GM12878 (cell line): ENCODE measurements at regions not wholly inside any gene's neighbourhood (a gene's known extent, or its start where the extent isn't known, plus 50 kb on each side); places are given as distances from the start of the nearest gene placed in this dataset.

ENCODE experiments used
- ATAC-seq: fragments of 200-7000 bp; cut with Tn5 transposase; 3 replicates; pipeline ENCODE4 v1.9.1; 2020; ENCODE audit warnings: mild to moderate bottlenecking, moderate library complexity
- BruUV-seq: library from RNA; stranded (reverse); fragments of 400-500 nt; replicated peaks from 2 replicates; lab custom pipeline; 2021; lab: Mats Ljungman, UMichigan
- CTCF ChIA-PET: fragments of 300-600 bp; sonication (Branson Sonifier 250); formaldehyde crosslinking; extraction: SDS; loops from one replicate; lab custom pipeline; 2021; ENCODE audit warnings: inconsistent platforms; lab: Yijun Ruan, JAX
- POLR2A ChIA-PET: fragments of 350-600 bp; formaldehyde crosslinking; extraction: SDS; loops from one replicate; lab custom pipeline; 2021; ENCODE audit warnings: inconsistent platforms; lab: Charles Lee
- RAD21 ChIA-PET: fragments of 300-600 bp; sonication (Branson Sonifier 250); formaldehyde crosslinking; loops from one replicate; lab custom pipeline; 2023; ENCODE audit warnings: antibody characterized with exemption; ENCODE audit not compliant: unreplicated experiment; lab: Charles Lee
- SMC1A ChIA-PET: fragments of 300-600 bp; sonication (Branson Sonifier 250); formaldehyde crosslinking; loops from one replicate; lab custom pipeline; 2023; ENCODE audit not compliant: unreplicated experiment, uncharacterized antibody; lab: Charles Lee
- DNase-seq: peaks from one replicate; pipeline ENCODE4 v3.0.0-alpha.2; 2011; ENCODE audit warnings: low read depth, low spot score
- FAIRE-seq: peaks from 3 replicates; lab custom pipeline; 2011; peaks lifted over from hg19 to GRCh38; lab: Jason Lieb, UNC
- H2AFZ ChIP-seq: 2 replicates; pipeline ENCODE4 v1.6.0; 2011; ENCODE audit warnings: low read depth, low read length, control low read depth; ENCODE audit not compliant: control insufficient read depth
- H3K27ac ChIP-seq: 2 replicates; pipeline ENCODE4 v1.5.1; 2011; ENCODE audit warnings: control low read depth; ENCODE audit not compliant: control insufficient read depth, insufficient read depth
- H3K27me3 ChIP-seq, 2 experiments: replicated peaks in 1 of 2; 2 replicates each; pipeline versions ENCODE4 v1.6.0 to v1.6.1; 2011; ENCODE audit warnings: low read length in 1 of 2; ENCODE audit not compliant: control insufficient read depth in 2 of 2, insufficient read depth in 2 of 2
- H3K36me3 ChIP-seq, 2 experiments: 2 replicates each; pipeline ENCODE4 v1.5.1; 2011; ENCODE audit warnings: low read length in 1 of 2; ENCODE audit not compliant: control insufficient read depth in 2 of 2, insufficient read depth in 2 of 2
- H3K4me1 ChIP-seq: 2 replicates; pipeline ENCODE4 v1.6.1; 2011; ENCODE audit warnings: mild to moderate bottlenecking, low read length, moderate library complexity, mixed read lengths; ENCODE audit not compliant: control insufficient read depth, insufficient read depth
- H3K4me2 ChIP-seq: 2 replicates; pipeline ENCODE4 v1.6.0; 2011; ENCODE audit warnings: control low read depth; ENCODE audit not compliant: control insufficient read depth, insufficient read depth
- H3K4me3 ChIP-seq: fragments of 200-600 bp; sonication (generic); 2 replicates; pipeline ENCODE4 v1.5.1; 2016
- H3K79me2 ChIP-seq: 2 replicates; pipeline ENCODE4 v1.6.0; 2011; ENCODE audit warnings: low read length; ENCODE audit not compliant: control insufficient read depth, insufficient read depth
- H3K9ac ChIP-seq: 2 replicates; pipeline ENCODE4 v1.8.0; 2011; ENCODE audit warnings: low read length, control low read depth, mixed read lengths; ENCODE audit not compliant: control insufficient read depth, insufficient read depth
- H3K9me3 ChIP-seq: replicated peaks from 3 replicates; pipeline ENCODE4 v1.5.1; 2011; ENCODE audit warnings: mild to moderate bottlenecking, low read length; ENCODE audit not compliant: control insufficient read depth, insufficient read depth
- H4K20me1 ChIP-seq: 2 replicates; pipeline ENCODE4 v1.6.0; 2011; ENCODE audit not compliant: control insufficient read depth, insufficient read depth
- CBX5 ChIP-seq: sonication (generic); IDR thresholded peaks from 2 replicates; pipeline ENCODE4 v1.6.1; 2016; ENCODE audit warnings: low read depth, moderate library complexity, mild to moderate bottlenecking, inconsistent platforms
- CHD2 ChIP-seq: IDR thresholded peaks from 2 replicates; pipeline ENCODE4 v1.6.1; 2011; ENCODE audit warnings: low read depth, low read length, improper control_type of control experiment, borderline replicate concordance
- IRF4 ChIP-seq: IDR thresholded peaks from 2 replicates; pipeline ENCODE4 v1.6.1; 2011; ENCODE audit warnings: low read depth, low read length
- RCOR1 ChIP-seq: conservative IDR thresholded peaks from 2 replicates; pipeline ENCODE4 v1.6.1; 2012; ENCODE audit warnings: low read depth, low read length, improper control_type of control experiment
- USF1 ChIP-seq: IDR thresholded peaks from 2 replicates; pipeline ENCODE4 v1.6.1; 2011; ENCODE audit warnings: borderline replicate concordance, low read depth, mild to moderate bottlenecking, moderate library complexity, mixed read lengths, low read length; ENCODE audit not compliant: insufficient read depth; ENCODE audit errors: extremely low read length
- USF2 ChIP-seq: IDR thresholded peaks from 2 replicates; pipeline ENCODE4 v1.6.1; 2011; ENCODE audit warnings: low read depth, low read length, improper control_type of control experiment, borderline replicate concordance
- ZSCAN29 ChIP-seq: fragments of 450-650 bp; IDR thresholded peaks from 2 replicates; pipeline ENCODE4 v1.6.1; 2017; ENCODE audit warnings: mild to moderate bottlenecking, moderate library complexity
- WGBS: methylation state at CpG from one replicate; pipeline ENCODE4 v1.1.6; 2016; ENCODE audit warnings: low lambda C conversion rate; ENCODE audit not compliant: insufficient replicate concordance, insufficient coverage; ENCODE audit errors: missing lambda C conversion rate; 5-methylcytosine and 5-hydroxymethylcytosine counted together
- in situ Hi-C: fragments of 300-500 bp; cut with MboI; formaldehyde crosslinking; loops from 9 replicates; pipeline ENCODE4 v1.14.3; 2018; ENCODE audit warnings: mixed read lengths
- intact Hi-C: fragments of 100-400 bp; cut with micrococcal nuclease; formaldehyde crosslinking; loops from one replicate; pipeline ENCODE4 v1.14.2; 2022; ENCODE audit not compliant: unreplicated experiment

- ChIA-PET POLR2A (interaction anchor here (1.3 kb wide), 1 partner anchor 11 kb away, joined by 3 read pairs; no protein-coding TSS in a partner anchor), SMC1A (interaction anchor here (0.7 kb wide), 1 partner anchor 35 kb away, joined by 3 read pairs; no protein-coding TSS in a partner anchor), CTCF (no interaction called here), RAD21 (no interaction called here)
- no peaks in the 10 kb centered on the region for H3K79me2 ChIP-seq
- no peaks in the 10 kb centered on the region for H3K36me3 ChIP-seq
- no peak for ATAC-seq
- TF ChIP-seq CHD2, result no peak
- no peak for TF ChIP-seq USF2
- no peak for TF ChIP-seq RCOR1
- no peak for TF ChIP-seq USF1
- H3K27ac ChIP-seq, result no peak overlapping the region
- no peaks in the 10 kb centered on the region for H3K27me3 ChIP-seq
- H2AFZ ChIP-seq, result no peak overlapping the region
- H3K4me3 ChIP-seq, result no peak overlapping the region
- no peak for FAIRE-seq
- peaks cover 10% of the 10 kb centered on the region for H3K4me1 ChIP-seq
- H4K20me1 ChIP-seq, result no peaks in the 10 kb centered on the region
- H3K9ac ChIP-seq, result no peak overlapping the region
- no peak overlapping the region for H3K4me2 ChIP-seq
- DNase-seq, result no peak
- H3K9me3 ChIP-seq, result peaks cover 9% of the 10 kb centered on the region
- WGBS, result 32% methylated on average over 1 of the region's 1 CpG
- intact Hi-C loops (no loop called here), in situ Hi-C loops (no loop called here)
- BruUV-seq, result no TSS peak
Measured at GRCh38 chr3:31434819-31435218, 97.9 kb upstream of the STT3B start.

GRCh38 chr3:31436830-31437229 lies 95.9 kb upstream of the STT3B start:
- CTCF ChIA-PET, result interaction anchor here (1.1 kb wide), 1 partner anchor 17 kb away, joined by 3 read pairs; no protein-coding TSS in a partner anchor
- Histone ChIP-seq H3K4me3 (no peak overlapping the region), H3K27ac (no peak overlapping the region), H3K4me2 (no peak overlapping the region), H3K9me3 (peaks cover 9% of the 10 kb centered on the region), H3K4me1 (peaks cover 21% of the 10 kb centered on the region), H3K79me2 (no peaks in the 10 kb centered on the region), H4K20me1 (no peaks in the 10 kb centered on the region), H3K27me3 (no peaks in the 10 kb centered on the region), H3K9ac (no peak overlapping the region), H2AFZ (no peak overlapping the region), H3K36me3 (no peaks in the 10 kb centered on the region)
- no peak for FAIRE-seq
- no TSS peak for BruUV-seq
- POLR2A ChIA-PET, result no interaction called here
- RAD21 ChIA-PET, result no interaction called here
- SMC1A ChIA-PET, result interaction anchor here (0.8 to 1.6 kb wide), 2 partner anchors 11 to 19 kb away, joined by 3 to 4 read pairs; no protein-coding TSS in a partner anchor
- no peak for DNase-seq
- intact Hi-C loops, result no loop called here
- in situ Hi-C loops, result no loop called here
- TF ChIP-seq ZSCAN29, result no peak
- no peak for TF ChIP-seq IRF4
- TF ChIP-seq CBX5, result peak; percentile 59; the same call in 1 of the 2 replicates
- ATAC-seq, result no peak
- WGBS, result 4% methylated on average over 1 of the region's 1 CpG
